ENCODE measurements at regions not wholly inside any gene's neighbourhood (a gene's known extent, or its start where the extent isn't known, plus 50 kb on each side); places are given as distances from the start of the nearest gene placed in this dataset.

DNA sequence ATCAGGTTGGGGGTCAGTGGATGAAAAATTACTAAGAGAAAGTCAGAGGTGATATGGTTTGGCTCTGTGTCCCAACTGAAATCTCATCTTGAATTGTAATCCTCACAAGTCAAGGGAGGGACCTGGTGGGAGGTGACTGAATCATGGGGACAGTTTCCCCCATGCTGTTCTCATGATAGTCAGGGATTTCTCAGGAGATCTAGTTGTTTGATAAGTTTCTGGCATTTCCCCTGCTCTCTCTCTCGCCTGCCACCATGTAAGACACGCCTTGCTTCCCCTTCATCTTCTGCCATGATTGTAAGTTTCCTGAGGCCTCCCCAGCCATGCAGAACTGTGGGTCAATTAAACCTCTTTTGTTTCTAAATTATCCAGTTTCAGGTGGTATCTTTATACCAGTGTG lies 945.8 kb upstream of the CRIM1 start:
- TF ChIP-seq POLR2A (IDR thresholded peaks at IDR 0.05) = no peak
- TF ChIP-seq, protein P1, sequence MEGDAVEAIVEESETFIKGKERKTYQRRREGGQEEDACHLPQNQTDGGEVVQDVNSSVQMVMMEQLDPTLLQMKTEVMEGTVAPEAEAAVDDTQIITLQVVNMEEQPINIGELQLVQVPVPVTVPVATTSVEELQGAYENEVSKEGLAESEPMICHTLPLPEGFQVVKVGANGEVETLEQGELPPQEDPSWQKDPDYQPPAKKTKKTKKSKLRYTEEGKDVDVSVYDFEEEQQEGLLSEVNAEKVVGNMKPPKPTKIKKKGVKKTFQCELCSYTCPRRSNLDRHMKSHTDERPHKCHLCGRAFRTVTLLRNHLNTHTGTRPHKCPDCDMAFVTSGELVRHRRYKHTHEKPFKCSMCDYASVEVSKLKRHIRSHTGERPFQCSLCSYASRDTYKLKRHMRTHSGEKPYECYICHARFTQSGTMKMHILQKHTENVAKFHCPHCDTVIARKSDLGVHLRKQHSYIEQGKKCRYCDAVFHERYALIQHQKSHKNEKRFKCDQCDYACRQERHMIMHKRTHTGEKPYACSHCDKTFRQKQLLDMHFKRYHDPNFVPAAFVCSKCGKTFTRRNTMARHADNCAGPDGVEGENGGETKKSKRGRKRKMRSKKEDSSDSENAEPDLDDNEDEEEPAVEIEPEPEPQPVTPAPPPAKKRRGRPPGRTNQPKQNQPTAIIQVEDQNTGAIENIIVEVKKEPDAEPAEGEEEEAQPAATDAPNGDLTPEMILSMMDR (IDR thresholded peaks at IDR 0.05) = no peak
